ENCODE measurements at regions not wholly inside any gene's neighbourhood (a gene's known extent, or its start where the extent isn't known, plus 50 kb on each side); places are given as distances from the start of the nearest gene placed in this dataset.

DNA sequence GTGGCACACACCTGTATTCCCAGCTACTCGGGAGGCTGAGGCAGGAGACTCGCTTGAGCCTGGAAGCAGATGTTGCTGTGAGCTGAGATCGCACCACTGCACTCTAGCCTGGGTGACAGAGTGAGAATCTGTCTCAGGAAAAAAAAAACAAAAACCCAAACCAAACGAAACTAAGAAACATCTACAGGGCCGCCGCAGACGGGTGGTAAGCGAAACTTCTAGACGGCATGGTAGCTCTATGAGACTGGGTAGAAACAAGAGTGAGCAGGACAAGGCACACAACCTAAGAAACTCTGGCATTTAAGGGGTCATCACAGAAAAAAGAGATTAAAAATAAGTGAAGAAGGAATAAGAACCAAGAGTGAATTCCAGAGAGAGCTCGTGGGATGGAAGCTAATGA lies 454.8 kb upstream of the KLF4 start:
- TF ChIP-seq, protein P1, sequence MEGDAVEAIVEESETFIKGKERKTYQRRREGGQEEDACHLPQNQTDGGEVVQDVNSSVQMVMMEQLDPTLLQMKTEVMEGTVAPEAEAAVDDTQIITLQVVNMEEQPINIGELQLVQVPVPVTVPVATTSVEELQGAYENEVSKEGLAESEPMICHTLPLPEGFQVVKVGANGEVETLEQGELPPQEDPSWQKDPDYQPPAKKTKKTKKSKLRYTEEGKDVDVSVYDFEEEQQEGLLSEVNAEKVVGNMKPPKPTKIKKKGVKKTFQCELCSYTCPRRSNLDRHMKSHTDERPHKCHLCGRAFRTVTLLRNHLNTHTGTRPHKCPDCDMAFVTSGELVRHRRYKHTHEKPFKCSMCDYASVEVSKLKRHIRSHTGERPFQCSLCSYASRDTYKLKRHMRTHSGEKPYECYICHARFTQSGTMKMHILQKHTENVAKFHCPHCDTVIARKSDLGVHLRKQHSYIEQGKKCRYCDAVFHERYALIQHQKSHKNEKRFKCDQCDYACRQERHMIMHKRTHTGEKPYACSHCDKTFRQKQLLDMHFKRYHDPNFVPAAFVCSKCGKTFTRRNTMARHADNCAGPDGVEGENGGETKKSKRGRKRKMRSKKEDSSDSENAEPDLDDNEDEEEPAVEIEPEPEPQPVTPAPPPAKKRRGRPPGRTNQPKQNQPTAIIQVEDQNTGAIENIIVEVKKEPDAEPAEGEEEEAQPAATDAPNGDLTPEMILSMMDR (conservative IDR thresholded peaks at IDR 0.05; ENCODE audit: low read depth in 2 of 2) = no peak
- TF ChIP-seq EZH2phosphoT487 (IDR thresholded peaks at IDR 0.05; ENCODE audit: unreplicated experiment) = no peak
- no peak for TF ChIP-seq STAT1 (IDR thresholded peaks at IDR 0.05; ENCODE audit: unreplicated experiment)
- TF ChIP-seq EZH2 (IDR thresholded peaks at IDR 0.05; ENCODE audit: low read depth, unreplicated experiment) = no peak
- TF ChIP-seq POLR2AphosphoS5 (IDR thresholded peaks at IDR 0.05; ENCODE audit: low read depth) = no peak
- no peak for TF ChIP-seq CREB1 (CRISPR knock-in tag; IDR thresholded peaks at IDR 0.05; ENCODE audit: low read depth)
- TF ChIP-seq, protein P2, sequence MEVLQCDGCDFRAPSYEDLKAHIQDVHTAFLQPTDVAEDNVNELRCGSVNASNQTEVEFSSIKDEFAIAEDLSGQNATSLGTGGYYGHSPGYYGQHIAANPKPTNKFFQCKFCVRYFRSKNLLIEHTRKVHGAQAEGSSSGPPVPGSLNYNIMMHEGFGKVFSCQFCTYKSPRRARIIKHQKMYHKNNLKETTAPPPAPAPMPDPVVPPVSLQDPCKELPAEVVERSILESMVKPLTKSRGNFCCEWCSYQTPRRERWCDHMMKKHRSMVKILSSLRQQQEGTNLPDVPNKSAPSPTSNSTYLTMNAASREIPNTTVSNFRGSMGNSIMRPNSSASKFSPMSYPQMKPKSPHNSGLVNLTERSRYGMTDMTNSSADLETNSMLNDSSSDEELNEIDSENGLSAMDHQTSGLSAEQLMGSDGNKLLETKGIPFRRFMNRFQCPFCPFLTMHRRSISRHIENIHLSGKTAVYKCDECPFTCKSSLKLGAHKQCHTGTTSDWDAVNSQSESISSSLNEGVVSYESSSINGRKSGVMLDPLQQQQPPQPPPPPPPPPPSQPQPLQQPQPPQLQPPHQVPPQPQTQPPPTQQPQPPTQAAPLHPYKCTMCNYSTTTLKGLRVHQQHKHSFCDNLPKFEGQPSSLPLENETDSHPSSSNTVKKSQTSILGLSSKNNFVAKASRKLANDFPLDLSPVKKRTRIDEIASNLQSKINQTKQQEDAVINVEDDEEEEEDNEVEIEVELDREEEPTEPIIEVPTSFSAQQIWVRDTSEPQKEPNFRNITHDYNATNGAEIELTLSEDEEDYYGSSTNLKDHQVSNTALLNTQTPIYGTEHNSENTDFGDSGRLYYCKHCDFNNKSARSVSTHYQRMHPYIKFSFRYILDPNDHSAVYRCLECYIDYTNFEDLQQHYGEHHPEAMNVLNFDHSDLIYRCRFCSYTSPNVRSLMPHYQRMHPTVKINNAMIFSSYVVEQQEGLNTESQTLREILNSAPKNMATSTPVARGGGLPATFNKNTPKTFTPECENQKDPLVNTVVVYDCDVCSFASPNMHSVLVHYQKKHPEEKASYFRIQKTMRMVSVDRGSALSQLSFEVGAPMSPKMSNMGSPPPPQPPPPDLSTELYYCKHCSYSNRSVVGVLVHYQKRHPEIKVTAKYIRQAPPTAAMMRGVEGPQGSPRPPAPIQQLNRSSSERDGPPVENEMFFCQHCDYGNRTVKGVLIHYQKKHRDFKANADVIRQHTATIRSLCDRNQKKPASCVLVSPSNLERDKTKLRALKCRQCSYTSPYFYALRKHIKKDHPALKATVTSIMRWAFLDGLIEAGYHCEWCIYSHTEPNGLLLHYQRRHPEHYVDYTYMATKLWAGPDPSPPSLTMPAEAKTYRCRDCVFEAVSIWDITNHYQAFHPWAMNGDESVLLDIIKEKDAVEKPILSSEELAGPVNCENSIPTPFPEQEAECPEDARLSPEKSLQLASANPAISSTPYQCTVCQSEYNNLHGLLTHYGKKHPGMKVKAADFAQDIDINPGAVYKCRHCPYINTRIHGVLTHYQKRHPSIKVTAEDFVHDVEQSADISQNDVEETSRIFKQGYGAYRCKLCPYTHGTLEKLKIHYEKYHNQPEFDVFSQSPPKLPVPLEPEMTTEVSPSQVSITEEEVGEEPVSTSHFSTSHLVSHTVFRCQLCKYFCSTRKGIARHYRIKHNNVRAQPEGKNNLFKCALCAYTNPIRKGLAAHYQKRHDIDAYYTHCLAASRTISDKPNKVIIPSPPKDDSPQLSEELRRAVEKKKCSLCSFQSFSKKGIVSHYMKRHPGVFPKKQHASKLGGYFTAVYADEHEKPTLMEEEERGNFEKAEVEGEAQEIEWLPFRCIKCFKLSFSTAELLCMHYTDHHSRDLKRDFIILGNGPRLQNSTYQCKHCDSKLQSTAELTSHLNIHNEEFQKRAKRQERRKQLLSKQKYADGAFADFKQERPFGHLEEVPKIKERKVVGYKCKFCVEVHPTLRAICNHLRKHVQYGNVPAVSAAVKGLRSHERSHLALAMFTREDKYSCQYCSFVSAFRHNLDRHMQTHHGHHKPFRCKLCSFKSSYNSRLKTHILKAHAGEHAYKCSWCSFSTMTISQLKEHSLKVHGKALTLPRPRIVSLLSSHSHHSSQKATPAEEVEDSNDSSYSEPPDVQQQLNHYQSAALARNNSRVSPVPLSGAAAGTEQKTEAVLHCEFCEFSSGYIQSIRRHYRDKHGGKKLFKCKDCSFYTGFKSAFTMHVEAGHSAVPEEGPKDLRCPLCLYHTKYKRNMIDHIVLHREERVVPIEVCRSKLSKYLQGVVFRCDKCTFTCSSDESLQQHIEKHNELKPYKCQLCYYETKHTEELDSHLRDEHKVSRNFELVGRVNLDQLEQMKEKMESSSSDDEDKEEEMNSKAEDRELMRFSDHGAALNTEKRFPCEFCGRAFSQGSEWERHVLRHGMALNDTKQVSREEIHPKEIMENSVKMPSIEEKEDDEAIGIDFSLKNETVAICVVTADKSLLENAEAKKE (CRISPR knock-in tag; IDR thresholded peaks at IDR 0.05) = no peak
- no peak for TF ChIP-seq NANOG (IDR thresholded peaks at IDR 0.05; ENCODE audit: borderline replicate concordance)

Measured in GM23338 (cell line).